GM18499 (cell line): ENCODE measurements at regions not wholly inside any gene's neighbourhood (a gene's known extent, or its start where the extent isn't known, plus 50 kb on each side); places are given as distances from the start of the nearest gene placed in this dataset.
"Not testable (repeated sequence)": the region's sequence is repeated elsewhere in the genome, so short reads cannot be mapped to it uniquely, and the experiment has no call there.

Experiments
- ATAC-seq: cut with Tn5 transposase; IDR thresholded peaks from one replicate; pipeline ENCODE4 v1.9.1; 2021; ENCODE audit warnings: moderate number of reproducible peaks; ENCODE audit not compliant: insufficient read depth, unreplicated experiment

DNA sequence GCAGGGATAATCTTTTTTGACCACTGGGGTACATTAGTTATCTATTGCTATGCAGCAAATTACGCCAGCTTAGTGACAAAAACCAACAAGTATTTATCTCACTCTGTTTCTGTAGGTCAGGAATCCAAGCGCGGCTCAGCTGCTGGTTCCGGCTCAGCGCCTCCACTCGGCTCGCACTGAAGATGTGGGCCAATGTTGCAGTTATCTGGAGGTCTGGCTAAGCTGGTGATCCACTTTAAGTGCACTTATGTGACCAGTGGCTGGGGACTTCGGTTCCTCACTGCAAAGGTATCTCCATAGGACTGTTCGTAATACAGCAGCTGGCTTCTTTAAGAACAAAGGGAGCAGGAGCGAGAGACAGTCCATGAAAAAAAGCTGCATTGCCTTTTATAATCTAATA is 591.9 kb downstream of the TMEM182 start:
- ATAC-seq: no peak

DNA sequence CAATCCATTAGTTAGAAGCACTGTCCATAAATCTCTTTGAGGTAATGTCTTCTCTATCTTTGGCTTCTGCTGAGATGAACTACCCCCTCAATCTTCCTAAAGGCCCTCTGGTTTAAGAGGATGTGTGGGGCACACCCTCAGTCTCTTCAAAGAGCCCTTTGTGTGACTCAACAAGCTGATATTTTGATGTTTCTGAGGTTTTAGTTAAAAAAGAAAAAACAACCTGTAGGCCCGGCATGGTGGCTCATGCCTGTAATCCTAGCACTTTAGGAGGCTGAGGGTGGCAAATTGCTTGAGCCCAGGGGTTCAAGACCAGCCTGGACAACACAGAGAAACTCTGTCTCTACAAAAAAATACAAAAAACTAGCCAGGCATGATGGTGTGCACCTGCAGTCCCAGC is 593.5 kb downstream of the TMEM182 start:
- ATAC-seq: no peak

DNA sequence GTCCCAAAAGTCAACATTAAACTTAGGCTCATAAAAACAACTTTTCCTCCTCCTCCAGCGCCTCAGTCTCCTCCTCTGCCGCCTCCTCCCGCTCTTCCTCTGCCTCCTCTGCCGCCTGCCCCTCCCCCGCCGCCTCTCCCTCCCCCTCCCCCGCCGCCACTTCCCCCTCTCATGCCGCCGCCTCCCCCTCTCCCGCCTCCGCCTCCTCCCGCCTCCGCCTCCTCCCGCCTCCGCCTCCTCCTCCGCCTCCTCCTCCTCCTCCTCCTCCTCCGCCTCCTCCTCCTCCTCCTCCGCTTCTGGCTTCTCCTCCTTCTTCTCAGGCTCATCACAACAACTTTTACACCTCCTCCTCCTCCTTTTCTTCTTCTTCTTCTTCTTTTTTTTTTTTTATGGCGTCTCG is 599.9 kb downstream of the TMEM182 start:
- no peak for ATAC-seq

DNA sequence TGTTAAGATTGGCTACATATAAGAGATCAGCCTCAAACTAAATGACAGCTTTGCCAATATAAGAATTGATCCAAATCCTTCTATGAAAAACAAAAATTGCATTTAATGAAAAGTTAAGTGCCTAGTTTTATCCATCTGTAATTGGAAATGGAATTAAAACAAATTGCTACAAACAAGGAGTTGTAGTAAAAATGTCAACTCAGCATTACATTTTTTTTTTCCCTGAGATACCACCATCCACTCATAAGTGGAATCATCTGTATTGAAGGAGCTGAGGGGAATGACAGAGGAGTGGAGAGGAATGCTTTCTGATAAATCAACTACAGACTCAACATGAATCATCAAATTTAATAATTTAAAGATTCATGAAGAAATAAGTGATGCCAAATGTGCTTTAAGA is 601.8 kb downstream of the TMEM182 start:
- no peak for ATAC-seq

DNA sequence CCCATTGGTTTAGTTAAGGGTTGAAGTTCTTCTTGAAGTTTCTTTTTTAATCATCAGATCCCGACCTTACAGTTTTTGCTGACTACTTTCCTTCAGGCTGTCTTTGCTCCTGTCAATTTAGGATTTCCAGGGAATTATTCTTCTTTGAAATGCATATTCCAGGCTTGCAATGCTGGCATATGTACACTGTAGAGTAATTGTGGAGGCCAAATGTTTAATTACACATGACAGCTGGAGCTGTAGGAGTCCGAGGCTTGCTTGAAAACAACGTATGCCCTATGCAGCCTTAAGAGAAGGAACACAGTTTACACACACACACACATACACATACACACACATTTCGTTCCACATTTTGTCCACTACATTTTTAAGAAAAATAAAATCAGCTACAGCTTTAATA is 602.3 kb downstream of the TMEM182 start:
- ATAC-seq: no peak

DNA sequence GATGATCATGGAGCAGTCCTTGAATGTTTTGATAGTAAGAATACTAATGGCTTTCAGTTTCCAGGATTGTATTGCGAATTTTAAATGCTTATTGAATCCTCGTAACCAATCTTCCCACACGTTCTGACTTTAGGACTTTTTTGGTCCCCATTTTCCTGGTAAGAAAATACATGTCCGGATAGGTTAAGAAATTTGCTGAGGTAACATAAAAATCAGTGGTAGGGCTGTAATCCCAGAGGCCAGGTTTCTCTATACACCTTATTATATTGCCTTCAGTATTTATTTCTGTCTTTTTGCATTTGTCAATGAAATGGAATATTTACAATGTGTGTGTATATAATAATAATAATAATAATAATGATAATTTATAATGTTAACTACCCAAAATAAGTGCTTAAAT is 603.2 kb downstream of the TMEM182 start:
- ATAC-seq: no peak

DNA sequence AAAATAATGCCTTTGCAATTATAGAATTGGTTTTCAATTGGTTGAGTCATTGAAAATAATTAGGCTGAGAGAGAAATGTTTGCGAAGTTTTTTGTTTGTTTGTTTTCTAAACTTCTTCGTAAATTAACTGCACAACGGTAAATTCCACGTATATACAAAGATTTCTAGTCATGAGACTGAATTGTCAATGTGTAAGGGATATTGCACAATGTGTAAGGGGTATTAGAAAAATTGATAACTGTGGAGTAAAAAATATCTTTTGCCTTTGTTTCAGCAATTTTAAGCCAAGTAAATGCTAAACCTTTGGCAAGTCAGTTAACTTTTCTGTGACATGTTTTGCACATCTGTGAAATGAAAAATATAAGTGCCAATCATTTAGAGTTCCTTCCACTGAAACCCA is 606.0 kb downstream of the TMEM182 start:
- no peak for ATAC-seq

DNA sequence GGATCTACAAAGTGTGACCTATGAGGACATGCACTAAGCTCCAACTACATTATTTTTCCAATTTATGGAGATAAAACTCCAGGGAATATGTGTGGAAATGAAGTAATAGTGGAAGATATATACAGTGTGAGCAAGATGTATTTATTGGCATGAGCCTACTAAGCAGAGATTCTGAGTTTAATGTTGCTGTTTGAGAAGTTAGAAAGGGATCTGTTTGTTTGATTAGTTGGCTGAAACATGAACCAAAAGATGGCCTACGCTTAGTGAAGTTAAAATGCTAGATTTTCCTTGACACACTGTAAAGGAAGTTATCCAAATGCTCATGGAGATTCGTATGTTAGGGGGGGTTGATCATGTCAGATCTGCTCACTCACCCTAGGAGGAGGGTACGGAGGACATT is 621.7 kb downstream of the TMEM182 start:
- no peak for ATAC-seq

DNA sequence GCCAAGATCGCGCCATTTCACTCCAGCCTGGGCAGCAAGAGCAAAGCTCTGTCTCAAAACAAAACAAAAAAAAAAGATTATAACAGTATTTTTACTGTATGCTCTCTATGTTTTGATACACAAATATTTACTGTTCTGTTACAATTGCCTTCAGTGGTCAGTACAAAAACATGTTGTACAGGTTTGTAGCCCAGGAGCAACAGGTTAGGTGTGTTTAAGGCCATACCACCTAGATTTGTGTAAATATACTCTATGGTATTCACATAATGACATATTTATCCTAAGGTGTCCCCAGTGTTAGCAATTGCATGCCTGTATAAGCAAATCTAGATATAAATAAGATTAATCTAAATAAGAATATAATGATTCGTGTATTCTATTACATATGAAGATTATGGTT is 625.0 kb downstream of the TMEM182 start:
- no peak for ATAC-seq

DNA sequence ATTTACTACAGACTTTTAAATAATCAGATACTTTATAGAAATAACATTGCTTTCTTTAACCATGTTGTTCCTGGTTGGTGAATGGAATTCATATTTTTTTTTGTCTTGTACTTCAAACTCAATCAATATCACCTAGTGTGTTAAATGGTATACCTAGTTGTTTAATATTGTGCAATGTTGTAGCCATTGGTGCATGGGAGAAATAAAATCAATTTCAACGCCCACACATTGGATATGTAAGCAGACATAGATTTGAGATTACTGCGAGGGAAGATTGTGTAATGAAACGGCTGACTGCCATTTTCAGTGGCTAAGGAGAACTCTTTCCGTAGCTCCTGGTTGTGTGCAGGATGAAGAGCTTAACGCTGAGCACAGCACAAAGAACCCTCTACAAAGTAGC is 626.1 kb downstream of the TMEM182 start:
- ATAC-seq: no peak

DNA sequence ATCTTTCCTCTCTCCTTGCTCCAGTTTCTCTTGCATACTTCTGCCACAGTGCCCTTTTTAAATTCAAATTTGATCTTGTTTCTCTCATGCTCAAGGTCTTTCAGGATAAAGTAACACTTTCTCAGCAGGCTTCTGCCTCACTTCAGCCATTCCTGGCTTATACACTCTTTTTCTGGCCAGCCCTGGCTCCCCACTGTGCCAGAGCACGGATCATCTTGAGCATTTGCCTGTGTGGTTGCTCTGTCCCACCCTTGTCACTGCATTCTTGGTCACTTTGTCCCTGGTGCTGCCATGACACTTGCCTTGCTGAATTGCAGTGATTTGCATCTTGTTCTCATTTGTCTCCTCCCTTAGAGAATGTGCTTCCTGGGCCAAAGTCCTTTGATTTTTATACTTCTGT is 634.3 kb downstream of the TMEM182 start:
- ATAC-seq: no peak

DNA sequence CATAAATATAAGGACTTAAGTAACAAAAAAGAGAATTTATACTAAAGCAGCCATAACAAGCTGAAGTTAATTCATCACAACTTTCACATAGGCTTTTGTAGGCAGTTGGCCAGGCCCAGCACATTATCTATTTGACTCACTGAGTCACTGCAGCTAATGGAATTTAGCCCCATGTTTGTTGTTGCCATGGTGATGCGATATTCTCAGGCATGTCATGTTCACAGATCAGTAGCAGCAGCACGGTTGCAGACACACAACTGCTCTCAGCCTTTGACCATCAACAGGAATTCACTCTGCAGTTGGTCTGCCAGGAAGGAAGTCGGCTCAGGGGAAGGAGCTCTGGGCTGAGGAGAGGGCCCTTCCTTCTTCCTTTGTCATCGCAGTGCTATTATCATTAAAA is 639.8 kb downstream of the TMEM182 start:
- no peak for ATAC-seq

DNA sequence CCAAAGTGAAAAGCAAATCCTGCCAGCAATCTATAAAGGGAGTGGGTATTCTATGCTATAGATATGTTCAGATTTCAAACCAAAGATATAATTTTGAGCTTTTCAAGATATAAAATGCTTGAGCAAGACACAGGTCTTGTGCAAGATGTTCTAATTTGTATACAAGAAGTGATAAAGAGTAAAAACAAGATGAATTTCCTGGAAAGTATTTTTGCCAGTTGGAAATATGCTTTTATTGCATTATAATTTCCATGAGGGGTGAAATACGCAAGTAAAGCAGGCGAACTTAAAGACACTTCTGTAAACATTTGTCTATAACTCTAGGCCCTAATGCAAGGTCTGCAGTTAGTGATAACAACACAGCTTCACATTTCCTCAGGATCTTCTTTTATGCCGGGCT is 640.5 kb downstream of the TMEM182 start:
- ATAC-seq: no peak

DNA sequence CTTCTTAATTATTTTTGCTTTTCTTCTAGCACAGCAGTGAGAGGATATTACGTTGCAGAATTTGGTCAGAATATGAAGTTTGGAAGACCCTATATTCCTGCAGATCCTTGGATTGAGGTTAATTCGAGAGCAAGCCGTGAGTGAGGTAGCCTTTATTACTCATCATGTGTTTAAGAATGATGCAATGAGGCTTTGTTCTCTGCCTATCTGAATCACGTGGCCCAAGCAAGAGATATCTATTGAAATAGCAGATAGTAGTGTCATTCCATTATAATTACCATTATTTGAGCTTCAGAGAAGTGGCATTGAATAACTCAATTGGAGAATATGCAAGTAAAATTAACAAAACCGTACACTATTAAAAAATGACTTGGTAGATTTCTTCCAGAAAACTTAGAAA is 641.1 kb downstream of the TMEM182 start:
- no peak for ATAC-seq

DNA sequence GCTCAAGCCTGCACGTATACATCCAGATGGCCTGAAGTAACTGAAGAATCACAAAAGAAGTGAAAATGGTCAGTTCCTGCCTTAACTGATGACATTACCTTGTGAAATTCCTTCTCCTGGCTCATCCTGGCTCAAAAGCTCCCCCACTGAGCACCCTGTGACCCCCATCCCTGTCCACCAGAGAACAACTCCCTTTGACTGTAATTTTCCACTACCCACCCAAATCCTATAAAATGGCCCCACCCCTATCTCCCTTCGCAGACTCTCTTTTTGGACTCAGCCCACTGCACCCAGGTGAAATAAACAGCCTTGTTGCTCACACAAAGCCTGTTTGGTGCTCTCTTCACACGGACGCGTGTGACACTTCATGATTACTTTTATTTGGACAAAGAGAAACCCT is 641.6 kb downstream of the TMEM182 start:
- not testable (repeated sequence) for ATAC-seq

DNA sequence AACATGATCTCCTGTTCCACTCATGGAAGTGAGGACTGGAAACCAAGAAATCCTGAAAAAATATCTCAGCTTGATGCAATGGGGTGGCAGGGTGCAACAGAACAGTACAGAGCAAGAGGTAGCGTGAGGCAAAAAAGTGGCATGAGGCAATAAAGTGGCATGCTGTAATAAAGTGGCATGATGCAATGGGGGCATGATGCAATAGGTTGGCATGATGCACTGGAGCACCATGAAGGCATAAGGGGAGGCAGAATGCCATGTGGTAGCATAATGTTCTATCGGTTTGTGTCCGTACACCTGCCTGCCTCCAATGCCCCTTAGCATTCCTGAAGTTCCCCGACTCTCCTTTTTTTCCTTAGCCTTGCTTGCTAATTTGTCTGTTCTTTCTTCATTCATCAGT is 648.4 kb downstream of the TMEM182 start:
- no peak for ATAC-seq

DNA sequence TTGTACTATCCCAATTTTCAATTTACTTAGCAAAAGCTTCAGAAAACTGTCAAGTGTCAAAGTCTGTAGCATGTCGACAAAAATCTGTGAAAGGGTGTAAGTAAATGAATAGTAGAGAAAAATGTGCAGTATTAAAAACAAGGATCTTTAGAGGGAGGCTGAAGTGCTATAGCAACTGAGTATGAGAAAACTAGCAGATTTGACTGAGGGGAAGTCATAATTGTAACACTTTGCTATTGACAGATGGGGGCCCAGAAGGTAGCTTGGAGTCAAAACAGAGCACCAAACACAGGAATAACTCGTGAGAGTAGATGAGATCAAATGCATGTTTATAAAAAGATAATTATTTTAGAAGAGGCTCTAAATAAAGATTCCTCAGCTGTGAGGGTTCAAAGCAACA is 657.7 kb downstream of the TMEM182 start:
- ATAC-seq: no peak

DNA sequence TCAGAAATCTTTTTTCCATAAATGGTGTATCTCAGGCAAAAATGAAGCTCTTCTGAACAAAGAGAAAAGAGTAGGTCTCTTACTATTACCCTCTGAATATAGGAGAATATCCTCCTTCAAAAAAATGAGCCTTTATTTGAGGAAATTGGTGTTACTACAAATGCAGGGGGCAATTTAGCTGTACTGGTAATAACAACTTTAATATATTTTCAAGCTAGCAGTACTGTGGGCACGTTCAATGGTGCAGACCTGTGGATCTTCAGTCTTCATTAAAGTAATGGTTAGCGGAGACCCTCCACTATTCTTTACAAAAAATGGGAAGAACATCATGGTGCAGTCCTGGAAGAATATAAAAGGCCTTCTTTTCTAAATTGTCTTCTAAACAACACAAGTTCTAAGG is 661.3 kb downstream of the TMEM182 start:
- ATAC-seq: no peak

DNA sequence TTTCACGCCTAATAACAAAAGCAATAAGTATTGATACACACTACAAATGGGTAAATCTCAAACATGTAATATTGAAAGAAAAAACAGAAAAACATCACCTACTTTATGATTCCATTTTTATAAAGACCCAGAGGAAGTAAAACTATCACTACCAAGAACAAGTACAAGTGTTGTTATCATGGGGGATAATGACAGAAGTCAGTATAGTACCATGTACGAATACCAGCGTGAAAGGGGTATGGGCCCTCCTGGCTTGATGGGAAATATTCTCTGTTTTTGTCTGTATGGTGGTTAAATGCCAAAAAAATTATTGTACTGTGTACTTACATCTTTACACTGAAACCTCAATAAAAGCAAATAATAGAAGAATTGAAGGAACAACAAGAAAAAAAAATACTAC is 665.7 kb downstream of the TMEM182 start:
- no peak for ATAC-seq

DNA sequence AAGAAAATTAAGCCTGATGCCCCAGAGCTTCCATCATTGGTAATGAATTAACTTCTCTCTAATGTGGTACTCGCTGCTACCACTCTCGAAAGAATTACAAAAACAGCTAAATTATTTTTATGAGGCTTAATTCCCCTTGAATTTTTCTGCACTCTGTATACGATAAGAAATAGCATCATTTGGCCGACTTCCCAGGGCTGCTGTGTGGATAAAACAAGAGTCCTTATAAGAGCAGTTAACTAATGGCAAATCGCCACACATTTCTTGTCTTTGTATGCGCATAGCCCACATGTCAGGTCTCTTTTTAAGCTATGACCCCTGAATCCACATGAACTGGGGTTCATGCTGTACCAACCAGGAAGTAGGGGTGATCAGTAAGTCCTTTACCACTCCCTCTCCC is 668.4 kb downstream of the TMEM182 start:
- ATAC-seq: no peak

DNA sequence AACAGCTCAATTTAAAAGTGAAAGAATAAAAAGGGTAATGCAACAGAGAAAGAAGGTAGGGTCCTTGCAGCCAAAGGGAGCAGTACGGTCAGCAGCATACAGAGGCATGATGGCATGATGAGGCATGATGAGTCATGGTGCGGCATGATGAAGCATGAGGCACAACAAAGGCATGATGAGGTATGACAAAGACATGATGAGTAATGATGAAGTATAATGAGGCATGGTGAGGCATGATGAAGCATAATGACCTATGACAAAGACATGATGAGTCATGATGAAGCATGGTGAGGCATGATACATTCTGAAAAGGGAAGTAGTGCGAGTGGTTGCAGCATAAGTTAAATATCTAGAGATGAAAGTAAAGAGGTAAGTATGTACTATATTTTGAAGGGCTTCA is 673.2 kb downstream of the TMEM182 start:
- no peak for ATAC-seq

DNA sequence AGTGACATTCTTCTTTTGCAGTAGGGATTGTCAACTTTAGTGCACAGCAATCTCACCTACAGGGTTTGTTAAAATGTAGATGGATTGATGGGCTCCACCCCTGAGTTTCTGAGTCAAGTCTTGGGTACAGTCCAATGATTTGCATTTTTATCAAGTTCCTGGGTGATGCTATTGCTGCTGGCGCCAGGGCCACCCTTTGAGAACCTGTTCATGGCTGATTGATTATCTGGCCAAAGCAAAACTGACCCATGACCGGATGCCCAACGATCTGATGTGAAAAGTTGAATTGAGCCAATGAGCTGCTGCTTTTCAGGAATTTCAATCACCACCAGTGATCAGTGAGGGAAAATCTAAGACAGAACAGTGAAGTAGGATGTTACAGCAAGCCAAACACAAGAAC is 675.3 kb downstream of the TMEM182 start:
- ATAC-seq: no peak

DNA sequence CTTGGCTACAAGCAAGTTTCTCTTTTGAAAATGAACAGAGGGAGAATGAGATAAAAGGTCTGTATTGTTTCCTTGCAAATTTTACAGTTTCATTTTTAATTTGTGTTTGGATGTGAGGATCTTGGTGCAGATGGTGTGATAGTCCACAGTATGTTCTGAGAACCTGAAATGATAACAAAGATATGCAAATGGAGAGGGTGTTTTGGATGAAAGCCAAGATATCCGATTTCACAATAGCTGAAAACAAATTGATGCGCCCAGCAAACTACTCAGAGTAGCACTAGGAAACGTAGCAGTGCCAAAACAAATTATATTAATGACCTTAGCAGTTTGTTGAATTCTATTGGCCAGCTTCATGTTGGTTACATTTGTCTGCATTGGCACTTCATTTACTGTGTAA is 683.5 kb downstream of the TMEM182 start:
- no peak for ATAC-seq
